AG10803 (cell line): ENCODE measurements at regions not wholly inside any gene's neighbourhood (a gene's known extent, or its start where the extent isn't known, plus 50 kb on each side); places are given as distances from the start of the nearest gene placed in this dataset.

Experiments
- DNase-seq: peaks from one replicate; pipeline ENCODE4 v3.0.0; 2010; ENCODE audit warnings: low read depth
- H3K4me3 ChIP-seq: 2 replicates; pipeline ENCODE4 v1.5.1; 2011; ENCODE audit warnings: mild to moderate bottlenecking, low read length, control low read depth
- TF ChIP-seq, protein P1 (sequence below): conservative IDR thresholded peaks from 2 replicates; pipeline ENCODE4 v1.5.1; 2011; ENCODE audit warnings: mild to moderate bottlenecking, low read length, control low read depth, inconsistent platforms

DNA sequence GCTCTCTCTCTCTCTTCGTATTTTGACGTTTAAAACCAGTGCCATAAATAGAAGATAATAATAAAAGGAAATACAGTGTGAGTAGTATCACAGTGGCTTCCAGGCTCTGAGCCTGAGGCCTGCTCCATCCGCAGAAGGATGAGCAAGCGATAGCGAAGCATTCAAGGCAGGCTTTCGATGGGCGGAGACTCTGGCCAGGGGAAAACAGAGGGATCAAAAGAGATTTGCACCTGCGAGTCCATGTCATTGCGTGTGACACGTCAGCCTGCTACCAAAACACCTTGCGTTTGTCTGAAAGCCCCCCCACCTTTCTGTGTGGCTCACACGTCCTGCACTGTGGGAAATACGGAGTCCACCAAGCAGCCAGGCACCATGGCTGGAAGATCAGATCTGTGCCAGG, 377.3 kb upstream of the SULF2 start:
- no peak for DNase-seq
- TF ChIP-seq, protein P1, sequence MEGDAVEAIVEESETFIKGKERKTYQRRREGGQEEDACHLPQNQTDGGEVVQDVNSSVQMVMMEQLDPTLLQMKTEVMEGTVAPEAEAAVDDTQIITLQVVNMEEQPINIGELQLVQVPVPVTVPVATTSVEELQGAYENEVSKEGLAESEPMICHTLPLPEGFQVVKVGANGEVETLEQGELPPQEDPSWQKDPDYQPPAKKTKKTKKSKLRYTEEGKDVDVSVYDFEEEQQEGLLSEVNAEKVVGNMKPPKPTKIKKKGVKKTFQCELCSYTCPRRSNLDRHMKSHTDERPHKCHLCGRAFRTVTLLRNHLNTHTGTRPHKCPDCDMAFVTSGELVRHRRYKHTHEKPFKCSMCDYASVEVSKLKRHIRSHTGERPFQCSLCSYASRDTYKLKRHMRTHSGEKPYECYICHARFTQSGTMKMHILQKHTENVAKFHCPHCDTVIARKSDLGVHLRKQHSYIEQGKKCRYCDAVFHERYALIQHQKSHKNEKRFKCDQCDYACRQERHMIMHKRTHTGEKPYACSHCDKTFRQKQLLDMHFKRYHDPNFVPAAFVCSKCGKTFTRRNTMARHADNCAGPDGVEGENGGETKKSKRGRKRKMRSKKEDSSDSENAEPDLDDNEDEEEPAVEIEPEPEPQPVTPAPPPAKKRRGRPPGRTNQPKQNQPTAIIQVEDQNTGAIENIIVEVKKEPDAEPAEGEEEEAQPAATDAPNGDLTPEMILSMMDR = no peak
- no peak overlapping the region for H3K4me3 ChIP-seq

DNA sequence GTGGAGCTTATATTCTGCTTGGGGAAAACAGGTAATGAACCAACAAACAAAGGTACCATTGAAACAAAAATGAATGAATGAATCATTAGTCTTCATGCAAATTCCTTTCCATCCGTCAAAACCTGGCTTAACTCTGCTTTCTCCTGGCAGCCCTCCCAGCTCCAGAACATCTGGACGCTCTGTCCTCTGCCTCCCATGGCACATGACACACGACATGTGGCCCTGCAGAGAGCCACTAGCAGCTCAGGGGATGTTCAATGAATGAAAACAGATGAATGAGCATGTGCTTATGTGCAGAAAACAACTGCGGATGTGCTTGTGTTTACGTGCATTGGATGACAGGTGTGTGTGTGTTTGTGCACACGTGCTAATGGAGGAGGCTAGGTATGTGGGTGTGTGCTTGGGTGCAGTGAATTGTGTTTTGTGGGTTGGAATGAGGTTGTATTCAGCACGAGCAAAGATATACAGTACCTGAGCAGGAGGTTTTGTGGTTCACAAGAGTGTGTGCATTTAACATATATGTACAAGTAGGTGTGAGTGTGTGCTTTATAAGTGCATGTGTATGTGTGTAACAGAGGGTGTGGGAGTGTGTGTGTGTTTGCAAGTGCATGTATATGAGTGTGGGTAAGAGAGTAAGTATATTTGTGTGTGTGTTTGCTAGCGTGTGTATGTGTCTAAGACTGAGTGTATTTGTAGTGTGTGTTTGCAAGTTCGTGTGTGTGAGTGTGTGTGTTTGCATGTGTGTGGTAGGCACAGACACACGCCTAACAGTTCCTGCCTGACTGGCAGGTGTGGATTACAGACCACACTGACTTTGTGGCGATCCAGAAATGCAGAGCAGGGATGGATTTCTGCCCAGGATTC, 374.1 kb upstream of the SULF2 start:
- H3K4me3 ChIP-seq = no peak overlapping the region
- TF ChIP-seq, protein P1 = no peak
- no peak for DNase-seq

DNA sequence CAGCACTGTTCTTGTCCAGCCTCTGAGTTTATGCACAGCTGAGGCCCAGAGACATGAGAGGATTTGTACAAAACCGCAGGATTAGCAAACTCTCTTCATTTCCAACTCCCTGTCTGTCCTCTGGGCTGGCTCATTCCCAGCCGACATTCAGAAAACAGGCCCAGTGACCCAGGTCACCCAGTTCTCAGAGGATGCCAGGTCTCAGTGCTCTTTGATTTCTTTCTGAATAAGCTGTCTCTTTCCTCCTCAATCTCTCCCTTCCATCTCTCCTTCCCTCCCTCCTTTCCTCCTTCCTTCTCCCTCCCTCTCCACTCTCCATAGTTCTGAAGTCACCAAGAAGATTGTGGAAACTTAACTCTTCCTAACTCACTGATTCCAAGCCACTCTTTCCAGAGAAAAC, 372.7 kb upstream of the SULF2 start:
- TF ChIP-seq, protein P1 = no peak
- H3K4me3 ChIP-seq = no peak overlapping the region
- no peak for DNase-seq

DNA sequence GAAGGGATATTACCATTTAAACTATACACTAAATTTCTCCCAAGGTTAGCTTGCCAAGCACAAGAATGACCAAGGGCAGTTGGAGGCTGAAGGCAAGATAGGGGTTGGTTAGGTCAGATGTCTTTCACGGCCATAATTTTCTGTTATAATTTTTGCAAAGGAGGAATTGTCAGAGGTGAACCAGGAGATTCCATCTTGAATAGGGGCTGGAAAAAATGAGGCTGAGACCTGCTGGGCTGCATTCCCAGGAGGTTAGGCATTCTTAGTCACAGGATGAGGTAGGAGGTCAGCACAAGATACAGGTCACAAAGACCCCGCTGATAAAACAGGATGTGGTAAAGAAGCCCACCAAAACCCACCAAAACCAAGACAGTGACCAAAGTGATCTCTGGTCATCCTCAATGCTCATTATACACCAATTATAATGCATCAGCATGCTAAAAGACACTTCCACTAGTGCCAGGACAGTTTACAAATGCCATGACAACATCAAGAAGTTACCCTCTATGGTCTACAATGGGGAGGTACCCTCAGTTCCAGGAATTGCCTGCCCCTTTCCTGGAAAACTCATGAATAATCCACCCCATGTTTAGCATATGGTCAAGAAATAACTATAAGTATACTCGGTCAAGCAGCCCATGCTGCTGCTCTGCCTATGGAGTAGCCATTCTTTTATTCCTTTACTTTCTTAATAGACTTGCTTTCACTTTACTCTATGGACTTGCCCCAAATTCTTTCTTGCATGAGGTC, 371.8 kb upstream of the SULF2 start:
- DNase-seq = no peak
- TF ChIP-seq, protein P1 = no peak
- H3K4me3 ChIP-seq = no peak overlapping the region

DNA sequence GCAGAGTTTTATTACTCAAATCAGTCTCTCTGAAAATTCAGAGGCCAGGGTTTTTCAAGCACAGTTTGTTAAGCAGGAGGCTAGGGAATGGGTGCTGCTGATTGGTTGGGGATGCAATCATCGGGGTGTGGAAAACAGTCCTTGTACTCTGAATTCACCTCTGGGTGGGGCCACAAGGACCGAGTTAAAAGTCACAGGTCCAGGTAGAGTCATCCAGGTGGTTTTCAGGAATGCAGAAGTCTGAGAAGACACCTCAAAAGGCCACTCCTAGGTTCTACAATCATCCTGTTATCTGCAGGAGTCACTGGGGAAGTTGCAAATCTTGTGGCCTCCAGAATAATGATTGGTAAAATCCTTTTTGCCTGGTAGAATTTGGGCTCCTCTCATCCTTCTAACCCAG, 371.2 kb upstream of the SULF2 start:
- no peak for DNase-seq
- no peak overlapping the region for H3K4me3 ChIP-seq
- TF ChIP-seq, protein P1 = no peak

DNA sequence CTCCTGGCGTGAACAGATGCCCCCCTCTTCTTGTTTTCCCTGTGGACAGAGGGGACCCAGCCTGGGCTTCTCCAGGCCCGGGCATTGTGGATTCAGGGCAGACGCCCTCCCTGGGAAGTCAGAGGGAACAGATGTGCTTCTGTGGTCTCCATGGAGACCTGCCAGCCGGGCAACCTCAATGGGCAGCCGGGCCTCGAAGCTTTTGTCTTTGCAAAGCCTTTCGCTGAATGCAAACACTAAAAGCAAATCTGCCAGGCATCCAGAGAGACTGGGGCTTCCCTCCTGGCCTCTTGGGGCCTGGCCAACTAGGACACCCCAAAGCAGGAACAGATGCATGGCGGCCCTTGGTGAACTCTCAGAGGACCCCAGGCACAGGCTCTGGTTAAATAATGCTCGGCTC, 370.0 kb upstream of the SULF2 start:
- TF ChIP-seq, protein P1 = no peak
- DNase-seq = no peak
- H3K4me3 ChIP-seq = no peak overlapping the region
